GM12874 (cell line): ENCODE measurements at regions not wholly inside any gene's neighbourhood (a gene's known extent, or its start where the extent isn't known, plus 50 kb on each side); places are given as distances from the start of the nearest gene placed in this dataset.

Experiments
- CTCF ChIP-seq: IDR thresholded peaks from 2 replicates; pipeline ENCODE4 v1.5.1; 2011; ENCODE audit warnings: low read depth, mild to moderate bottlenecking, control low read depth, low read length, moderate library complexity; ENCODE audit not compliant: insufficient read depth

GRCh38 chr16:59224401-59224800, 490.3 kb upstream of the GOT2 start:
- no peak for TF ChIP-seq CTCF

DNA sequence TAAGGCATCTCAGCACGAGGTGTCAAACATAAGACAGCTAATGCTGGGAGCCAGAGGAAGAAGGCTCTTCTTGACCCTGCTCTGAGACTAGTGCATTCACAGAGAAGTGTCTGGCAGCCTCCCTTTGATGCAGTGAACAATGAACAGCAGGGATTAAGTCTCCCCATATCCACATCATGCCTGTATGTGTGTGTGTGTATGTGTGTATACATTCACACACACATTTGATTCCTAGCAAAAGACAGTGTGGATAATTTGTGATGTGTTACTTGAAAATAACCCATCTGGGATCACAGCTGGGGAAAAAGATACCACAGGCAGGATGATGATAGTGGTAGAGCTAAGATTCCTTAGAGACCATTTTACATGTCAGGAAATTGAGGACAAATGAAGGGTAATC, 485.9 kb upstream of the GOT2 start:
- no peak for TF ChIP-seq CTCF

- no peak for TF ChIP-seq CTCF
Observed at GRCh38 chr16:59216291-59216690, 482.2 kb upstream of the GOT2 start.

GRCh38 chr16:59214455-59214854, 480.3 kb upstream of the GOT2 start:
- no peak for TF ChIP-seq CTCF

GRCh38 chr16:59213952-59214351, 479.8 kb upstream of the GOT2 start:
- TF ChIP-seq CTCF = no peak

DNA sequence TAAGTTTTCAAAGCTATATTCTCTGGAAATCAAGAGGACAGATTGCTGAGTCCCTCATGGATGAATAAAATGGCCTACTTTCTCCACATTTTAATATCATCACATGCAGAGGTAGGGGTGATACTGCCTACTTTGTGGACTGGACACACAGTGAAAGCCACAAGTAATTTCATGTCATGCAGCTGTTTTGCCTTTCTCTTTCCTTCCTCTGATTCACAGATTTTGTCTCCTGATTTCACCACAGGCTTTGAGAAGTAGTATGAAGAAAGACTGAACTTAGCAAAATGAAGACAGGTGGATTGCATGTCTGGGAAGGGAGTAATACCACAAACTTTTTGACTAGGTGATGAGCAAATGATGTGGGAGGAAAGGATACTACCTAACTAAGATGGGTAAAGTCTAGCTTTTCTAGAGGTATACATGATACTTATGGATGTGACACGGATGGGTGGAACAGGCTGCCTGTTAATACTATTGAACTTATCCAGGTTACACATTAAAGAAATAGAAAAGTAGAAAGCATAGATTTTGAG, 478.4 kb upstream of the GOT2 start:
- no peak for TF ChIP-seq CTCF

- no peak for TF ChIP-seq CTCF
Observed at GRCh38 chr16:59210955-59211541, 476.9 kb upstream of the GOT2 start.
